ENCODE measurements at regions not wholly inside any gene's neighbourhood (a gene's known extent, or its start where the extent isn't known, plus 50 kb on each side); places are given as distances from the start of the nearest gene placed in this dataset.

GRCh38 chr10:10644676-10645385, 372.8 kb upstream of the CELF2 start:
- TF ChIP-seq CTCF (IDR thresholded peaks at IDR 0.05; ENCODE audit: extremely low read depth, insufficient read depth, missing control alignments), result no peak
- in situ Hi-C loops (cut with MboI; ENCODE audit: low pct_unique_long_range_greater_than_20kb, low sequenced_read_pairs, unreplicated experiment), result no loop called here
- no peak for DNase-seq (ENCODE audit: low spot score)

GRCh38 chr10:10647331-10647730, 370.3 kb upstream of the CELF2 start:
- no peak for DNase-seq (ENCODE audit: low spot score)
- in situ Hi-C loops (cut with MboI; ENCODE audit: low pct_unique_long_range_greater_than_20kb, low sequenced_read_pairs, unreplicated experiment), result no loop called here
- TF ChIP-seq CTCF (IDR thresholded peaks at IDR 0.05; ENCODE audit: extremely low read depth, insufficient read depth, missing control alignments), result no peak

DNA sequence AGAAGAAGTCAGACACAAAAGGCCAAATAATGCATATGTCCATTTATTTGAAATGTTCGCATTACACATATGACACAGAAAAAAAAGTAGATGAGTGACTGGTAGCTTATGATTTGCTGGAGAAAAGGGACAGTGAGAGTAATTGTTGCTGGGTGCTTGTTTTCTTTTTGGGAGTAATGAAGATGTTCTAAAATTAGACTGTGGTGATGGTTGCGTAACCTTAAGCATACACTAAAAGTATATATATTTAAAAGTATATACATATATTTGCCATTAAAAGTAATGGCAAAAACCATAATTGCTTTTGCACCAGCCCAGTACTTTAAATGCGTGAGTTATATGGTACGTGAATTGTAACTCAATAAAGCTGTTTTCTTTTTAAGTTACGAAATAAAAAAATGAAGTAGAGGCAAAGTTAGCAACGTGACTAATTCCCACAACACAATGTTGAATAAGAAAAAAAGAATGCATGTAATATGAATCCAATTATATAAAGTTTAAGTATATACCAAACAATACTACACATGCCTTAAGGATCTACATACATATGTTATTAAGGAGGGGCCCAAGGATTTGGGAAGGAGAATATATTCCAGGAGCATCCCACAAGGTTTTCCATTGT, 360.4 kb upstream of the CELF2 start:
- no peak for DNase-seq (ENCODE audit: low spot score)
- TF ChIP-seq CTCF (IDR thresholded peaks at IDR 0.05; ENCODE audit: extremely low read depth, insufficient read depth, missing control alignments), result no peak
- in situ Hi-C loops (cut with MboI; ENCODE audit: low pct_unique_long_range_greater_than_20kb, low sequenced_read_pairs, unreplicated experiment), result no loop called here

GRCh38 chr10:10658172-10658785, 359.4 kb upstream of the CELF2 start:
- in situ Hi-C loops (cut with MboI; ENCODE audit: low pct_unique_long_range_greater_than_20kb, low sequenced_read_pairs, unreplicated experiment), result no loop called here
- no peak for TF ChIP-seq CTCF (IDR thresholded peaks at IDR 0.05; ENCODE audit: extremely low read depth, insufficient read depth, missing control alignments)
- DNase-seq (ENCODE audit: low spot score), result no peak

GRCh38 chr10:10660054-10660453, 357.6 kb upstream of the CELF2 start:
- no peak for TF ChIP-seq CTCF (IDR thresholded peaks at IDR 0.05; ENCODE audit: extremely low read depth, insufficient read depth, missing control alignments)
- in situ Hi-C loops (cut with MboI; ENCODE audit: low pct_unique_long_range_greater_than_20kb, low sequenced_read_pairs, unreplicated experiment), result no loop called here
- no peak for DNase-seq (ENCODE audit: low spot score)

DNA sequence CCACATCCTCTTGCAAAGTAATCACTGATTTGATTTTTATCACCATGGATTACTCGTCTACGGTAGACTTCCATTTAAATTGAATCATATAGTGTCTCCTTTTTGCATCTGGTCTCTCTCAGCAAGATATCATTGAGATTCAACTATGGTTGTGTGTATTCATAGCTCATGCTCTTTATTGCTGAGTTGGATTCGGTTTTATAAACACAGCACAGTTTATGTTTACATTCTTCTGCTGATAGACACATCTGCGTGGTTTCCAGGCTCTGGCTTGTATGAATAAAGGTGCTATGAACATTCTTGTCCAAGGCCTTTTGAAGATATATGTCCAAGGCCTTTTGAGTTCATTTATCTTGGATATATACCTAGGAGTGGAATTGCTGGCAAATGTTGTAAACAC, 356.5 kb upstream of the CELF2 start:
- no peak for DNase-seq (ENCODE audit: low spot score)
- no peak for TF ChIP-seq CTCF (IDR thresholded peaks at IDR 0.05; ENCODE audit: extremely low read depth, insufficient read depth, missing control alignments)
- in situ Hi-C loops (cut with MboI; ENCODE audit: low pct_unique_long_range_greater_than_20kb, low sequenced_read_pairs, unreplicated experiment), result no loop called here

Measured in GM13977 (cell line).